Suprapubic skin (tissue), 3 donors: ENCODE measurements at regions not wholly inside any gene's neighbourhood (a gene's known extent, or its start where the extent isn't known, plus 50 kb on each side); places are given as distances from the start of the nearest gene placed in this dataset.

Experiments
- EP300 ChIP-seq: sonication (generic); formaldehyde crosslinking; IDR thresholded peaks from one replicate; pipeline ENCODE4 v1.6.1; 2017; ENCODE audit warnings: antibody characterized with exemption
- POLR2A ChIP-seq, 2 donors: fragments of 450-650 bp; IDR thresholded peaks; one replicate each; pipeline ENCODE4 v1.6.1; 2017; ENCODE audit warnings: antibody characterized with exemption in 2 of 2, mild to moderate bottlenecking in 2 of 2, moderate library complexity in 2 of 2
- TF ChIP-seq, protein P1 (sequence below), 2 donors: fragments of 200-600 bp in 1 of 2; fragments of 450-650 bp in 1 of 2; sonication (generic) in 1 of 2; IDR thresholded peaks; one replicate each; pipeline ENCODE4 v1.5.1; 2016 to 2019; ENCODE audit warnings: antibody characterized with exemption in 2 of 2, mild to moderate bottlenecking in 1 of 2, moderate library complexity in 1 of 2

GRCh38 chr3:9310043-9310442, 52.8 kb upstream of the THUMPD3 start:
- TF ChIP-seq, protein P1, sequence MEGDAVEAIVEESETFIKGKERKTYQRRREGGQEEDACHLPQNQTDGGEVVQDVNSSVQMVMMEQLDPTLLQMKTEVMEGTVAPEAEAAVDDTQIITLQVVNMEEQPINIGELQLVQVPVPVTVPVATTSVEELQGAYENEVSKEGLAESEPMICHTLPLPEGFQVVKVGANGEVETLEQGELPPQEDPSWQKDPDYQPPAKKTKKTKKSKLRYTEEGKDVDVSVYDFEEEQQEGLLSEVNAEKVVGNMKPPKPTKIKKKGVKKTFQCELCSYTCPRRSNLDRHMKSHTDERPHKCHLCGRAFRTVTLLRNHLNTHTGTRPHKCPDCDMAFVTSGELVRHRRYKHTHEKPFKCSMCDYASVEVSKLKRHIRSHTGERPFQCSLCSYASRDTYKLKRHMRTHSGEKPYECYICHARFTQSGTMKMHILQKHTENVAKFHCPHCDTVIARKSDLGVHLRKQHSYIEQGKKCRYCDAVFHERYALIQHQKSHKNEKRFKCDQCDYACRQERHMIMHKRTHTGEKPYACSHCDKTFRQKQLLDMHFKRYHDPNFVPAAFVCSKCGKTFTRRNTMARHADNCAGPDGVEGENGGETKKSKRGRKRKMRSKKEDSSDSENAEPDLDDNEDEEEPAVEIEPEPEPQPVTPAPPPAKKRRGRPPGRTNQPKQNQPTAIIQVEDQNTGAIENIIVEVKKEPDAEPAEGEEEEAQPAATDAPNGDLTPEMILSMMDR (IDR thresholded peaks at IDR 0.05): no peak
- TF ChIP-seq POLR2A (IDR thresholded peaks at IDR 0.05): no peak
- no peak for TF ChIP-seq EP300
